Activated naive CD8-positive, alpha-beta T cell treated with anti-CD3 and anti-CD28 coated beads, Interleukin-2, amount 10 ng/mL, durations not matched to agents 7 days and 5 days (primary cell): ENCODE measurements at regions not wholly inside any gene's neighbourhood (a gene's known extent, or its start where the extent isn't known, plus 50 kb on each side); places are given as distances from the start of the nearest gene placed in this dataset.

Source experiments
- ATAC-seq: fragments of 150-1000 bp; cut with Tn5 transposase; one replicate; pipeline ENCODE4 v1.10.0; 2021; ENCODE audit warnings: low read depth, moderate library complexity
- POLR2A ChIA-PET: fragments of 350-600 bp; sonication (Branson Sonifier 250); formaldehyde crosslinking; loops from one replicate; lab custom pipeline; 2021; ENCODE audit warnings: antibody characterized with exemption; lab: Charles Lee
- DNase-seq: peaks from one replicate; pipeline ENCODE4 v3.0.0; 2021
- H3K27ac Mint-ChIP-seq: one replicate; pipeline ENCODE4 v1.8.0; 2022; ENCODE audit warnings: mild to moderate bottlenecking, mixed read lengths
- H3K27me3 Mint-ChIP-seq: one replicate; pipeline ENCODE4 v1.8.0; 2022; ENCODE audit warnings: mild to moderate bottlenecking, moderate library complexity, mixed read lengths
- H3K36me3 Mint-ChIP-seq: one replicate; pipeline ENCODE4 v1.8.0; 2021; ENCODE audit warnings: mild to moderate bottlenecking, mixed read lengths
- H3K4me1 Mint-ChIP-seq: one replicate; pipeline ENCODE4 v1.8.0; 2021; ENCODE audit warnings: mixed read lengths
- H3K4me3 Mint-ChIP-seq: one replicate; pipeline ENCODE4 v1.8.0; 2022; ENCODE audit warnings: mild to moderate bottlenecking, moderate library complexity, mixed read lengths
- H3K9me3 Mint-ChIP-seq: one replicate; pipeline ENCODE4 v1.8.0; 2021; ENCODE audit warnings: mixed read lengths

DNA sequence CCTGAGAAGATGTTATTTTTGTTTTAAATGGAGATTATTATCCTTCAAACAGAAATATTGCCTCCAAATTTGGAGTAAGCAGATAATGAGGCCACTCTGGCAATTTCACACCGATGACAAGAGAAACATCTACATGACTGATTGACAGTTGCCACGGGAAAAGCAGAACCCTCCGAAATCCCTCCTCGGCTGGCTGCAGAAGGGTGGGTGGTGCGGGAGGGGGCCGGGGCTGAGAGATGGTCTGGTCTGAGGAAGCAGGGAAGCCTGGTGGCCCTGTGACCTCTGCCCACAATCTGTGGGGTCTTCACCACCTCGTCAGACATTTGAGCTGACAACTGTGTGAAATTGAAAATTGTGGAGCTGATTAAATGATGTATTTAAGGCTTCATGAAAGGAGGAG, 503.2 kb downstream of the MN1 start:
- H3K27me3 Mint-ChIP-seq: peaks cover 10% of the 10 kb centered on the region

DNA sequence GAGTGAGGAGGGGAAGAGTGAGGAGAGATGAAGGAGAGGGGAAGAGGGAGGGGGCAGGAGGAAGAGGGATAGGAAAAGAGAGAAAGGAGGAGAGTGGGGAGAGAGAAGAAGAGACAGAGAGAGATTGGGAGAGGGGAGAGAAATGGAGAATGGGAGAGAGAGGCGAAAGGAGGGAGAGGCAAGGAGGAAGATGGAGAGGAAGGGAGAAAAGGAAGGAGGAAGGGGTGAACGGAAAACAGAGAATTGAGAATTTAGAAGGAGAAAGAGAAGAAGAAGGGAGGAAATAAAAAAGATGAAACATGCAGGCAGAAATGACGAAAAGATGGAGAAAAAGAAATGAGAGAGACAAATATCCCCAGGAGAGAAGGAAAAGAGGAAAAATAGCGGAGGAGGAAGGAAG, 502.8 kb downstream of the MN1 start:
- H3K27me3 Mint-ChIP-seq: peaks cover 10% of the 10 kb centered on the region
- POLR2A ChIA-PET: no interaction called here
- H3K4me1 Mint-ChIP-seq: no peaks in the 10 kb centered on the region
- no peak for DNase-seq
- H3K27ac Mint-ChIP-seq: no peak overlapping the region
- no peak overlapping the region for H3K4me3 Mint-ChIP-seq
- no peaks in the 10 kb centered on the region for H3K9me3 Mint-ChIP-seq
- ATAC-seq: no peak
- H3K36me3 Mint-ChIP-seq: no peaks in the 10 kb centered on the region

More for the DNA sequence above, 503.2 kb downstream of the MN1 start:
- no peak overlapping the region for H3K4me3 Mint-ChIP-seq
- H3K36me3 Mint-ChIP-seq: no peaks in the 10 kb centered on the region
- H3K27ac Mint-ChIP-seq: no peak overlapping the region
- H3K4me1 Mint-ChIP-seq: no peaks in the 10 kb centered on the region
- POLR2A ChIA-PET: no interaction called here
- no peaks in the 10 kb centered on the region for H3K9me3 Mint-ChIP-seq
- DNase-seq (no peak), ATAC-seq (no peak)

DNA sequence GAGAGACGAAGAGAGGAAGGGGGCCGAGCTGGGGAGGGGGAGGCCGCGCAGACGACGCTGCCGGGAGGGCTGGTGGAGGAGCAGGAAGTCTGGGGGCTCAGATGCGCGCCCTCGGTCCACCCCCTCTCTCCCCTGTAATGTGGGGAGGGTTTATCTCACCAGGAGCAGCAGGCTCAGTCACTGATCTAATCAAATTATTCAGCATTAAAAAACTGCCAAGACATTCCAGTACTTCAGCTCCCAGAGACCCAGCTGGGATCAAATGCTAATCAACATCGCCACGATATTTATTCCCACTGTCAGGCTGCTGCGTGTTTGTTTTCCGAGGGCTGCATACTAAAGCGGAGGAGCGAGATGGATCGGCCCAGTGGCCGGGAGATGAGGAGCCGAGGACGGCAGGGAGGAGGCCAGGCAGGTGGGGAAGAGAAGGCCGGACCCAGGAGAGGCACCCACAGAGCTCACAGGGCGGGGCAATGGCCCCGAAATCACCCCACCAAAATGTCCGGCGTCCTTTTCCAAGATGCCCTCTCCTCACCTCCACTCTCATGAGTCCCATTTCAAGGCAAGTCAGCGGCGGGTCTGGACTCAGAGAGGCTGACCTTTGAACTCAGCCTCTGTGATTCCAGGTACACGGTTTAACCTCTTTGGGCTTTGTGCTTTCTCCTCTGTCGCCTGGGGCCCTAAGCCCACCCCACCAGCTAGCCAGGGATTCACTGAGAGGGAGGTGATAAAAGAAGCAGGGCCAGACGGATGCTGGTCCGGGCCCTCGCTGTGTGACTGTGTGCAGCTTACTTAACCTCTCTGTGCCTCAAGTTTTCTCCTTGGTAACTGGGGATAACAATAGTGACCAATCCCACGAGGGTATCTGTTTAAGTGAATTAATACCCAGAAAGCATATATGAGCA, 502.1 kb downstream of the MN1 start:
- no peak overlapping the region for H3K4me3 Mint-ChIP-seq
- H3K27ac Mint-ChIP-seq: no peak overlapping the region
- no peaks in the 10 kb centered on the region for H3K9me3 Mint-ChIP-seq
- H3K4me1 Mint-ChIP-seq: no peaks in the 10 kb centered on the region
- peaks cover 10% of the 10 kb centered on the region for H3K27me3 Mint-ChIP-seq
- H3K36me3 Mint-ChIP-seq: no peaks in the 10 kb centered on the region
- ATAC-seq (no peak), DNase-seq (no peak)
- POLR2A ChIA-PET: no interaction called here

DNA sequence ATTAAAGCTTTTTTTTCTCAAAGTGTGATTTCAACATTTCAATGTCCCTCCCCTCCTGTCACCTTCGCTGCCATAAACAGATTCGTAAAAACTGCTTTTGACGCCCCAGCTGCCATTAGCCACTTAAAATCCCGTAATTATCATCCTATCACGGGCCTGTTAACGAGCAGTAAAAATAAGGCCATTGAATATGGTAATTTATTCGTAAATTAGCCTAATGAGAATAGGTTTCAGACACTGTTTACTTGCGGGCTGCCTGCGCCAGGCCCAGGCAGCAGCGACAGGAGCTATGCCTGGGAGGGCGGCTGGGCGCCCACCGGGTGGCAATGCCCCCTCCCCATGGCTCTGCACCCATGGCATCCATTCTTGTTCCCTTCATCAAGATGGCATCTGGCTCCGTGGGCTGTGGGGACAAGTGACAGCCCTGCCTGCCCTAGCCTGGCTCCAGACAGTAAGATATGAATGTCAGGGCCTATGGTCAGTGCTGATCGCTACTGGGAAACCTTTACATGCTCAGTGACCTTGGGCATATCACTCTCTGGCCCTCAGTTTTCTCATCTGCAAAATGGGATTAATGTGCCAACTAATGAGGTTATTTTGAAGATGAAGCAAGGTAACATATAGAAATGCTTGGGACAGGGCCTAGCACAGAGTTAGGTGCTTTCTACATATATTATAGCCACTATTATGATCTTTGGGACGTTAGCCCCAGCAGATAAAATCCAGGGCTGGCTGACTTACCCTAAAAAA, 500.8 kb downstream of the MN1 start:
- no peaks in the 10 kb centered on the region for H3K36me3 Mint-ChIP-seq
- no peak overlapping the region for H3K4me3 Mint-ChIP-seq
- no peak for DNase-seq
- no peaks in the 10 kb centered on the region for H3K9me3 Mint-ChIP-seq
- H3K4me1 Mint-ChIP-seq: no peaks in the 10 kb centered on the region
- H3K27ac Mint-ChIP-seq: no peak overlapping the region
- POLR2A ChIA-PET: no interaction called here
- no peak for ATAC-seq
- H3K27me3 Mint-ChIP-seq: peaks cover 10% of the 10 kb centered on the region

DNA sequence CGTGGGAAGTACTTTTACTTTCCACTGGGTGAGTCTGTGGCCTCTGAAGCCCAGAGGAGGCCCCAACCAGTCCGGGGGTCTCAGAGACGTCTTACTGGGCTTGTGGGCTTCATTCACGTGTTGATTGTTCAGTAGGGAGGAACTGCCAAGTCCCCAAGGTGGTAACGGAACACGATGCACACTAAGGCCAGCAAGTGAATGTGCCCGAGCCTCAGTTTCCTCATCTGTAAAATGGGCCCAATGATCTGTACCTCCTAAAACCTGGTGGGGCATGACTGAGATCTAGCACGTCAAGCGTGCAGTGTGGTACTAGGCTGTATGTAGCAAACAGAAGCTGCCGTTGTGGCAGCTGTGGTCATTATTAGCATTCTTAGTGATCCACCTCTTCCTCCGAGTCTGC, 499.1 kb downstream of the MN1 start:
- Mint-ChIP-seq H3K27ac (no peak overlapping the region), H3K36me3 (no peaks in the 10 kb centered on the region), H3K9me3 (peaks cover 3% of the 10 kb centered on the region), H3K4me1 (peaks cover 3% of the 10 kb centered on the region), H3K4me3 (no peak overlapping the region), H3K27me3 (peaks cover 10% of the 10 kb centered on the region)
- DNase-seq (no peak), ATAC-seq (no peak)
- POLR2A ChIA-PET: no interaction called here

DNA sequence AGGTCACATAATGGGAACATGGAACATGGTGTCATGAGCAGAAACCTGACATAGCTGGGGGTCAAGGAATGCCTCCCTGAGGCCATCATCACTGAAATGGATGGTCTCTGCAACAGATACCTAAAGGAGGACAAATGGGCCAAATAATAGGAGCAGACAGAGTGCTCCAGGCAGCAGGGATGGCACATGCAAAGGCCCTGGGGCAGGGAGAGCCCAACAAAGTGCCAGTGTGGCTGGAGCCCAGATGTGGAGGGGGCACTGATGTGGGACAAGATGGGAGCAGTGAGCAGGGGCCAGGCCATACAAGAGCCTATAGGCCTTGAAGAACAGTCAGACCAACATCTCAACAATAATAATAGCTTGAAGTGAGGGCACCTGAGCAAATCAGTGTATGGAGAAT, 497.8 kb downstream of the MN1 start:
- peaks cover 3% of the 10 kb centered on the region for H3K27me3 Mint-ChIP-seq
- H3K36me3 Mint-ChIP-seq: no peaks in the 10 kb centered on the region
- no peak overlapping the region for H3K4me3 Mint-ChIP-seq
- H3K4me1 Mint-ChIP-seq: peaks cover 5% of the 10 kb centered on the region
- peaks cover 6% of the 10 kb centered on the region for H3K9me3 Mint-ChIP-seq
- no peak overlapping the region for H3K27ac Mint-ChIP-seq
- ATAC-seq (no peak), DNase-seq (no peak)
- POLR2A ChIA-PET: no interaction called here

DNA sequence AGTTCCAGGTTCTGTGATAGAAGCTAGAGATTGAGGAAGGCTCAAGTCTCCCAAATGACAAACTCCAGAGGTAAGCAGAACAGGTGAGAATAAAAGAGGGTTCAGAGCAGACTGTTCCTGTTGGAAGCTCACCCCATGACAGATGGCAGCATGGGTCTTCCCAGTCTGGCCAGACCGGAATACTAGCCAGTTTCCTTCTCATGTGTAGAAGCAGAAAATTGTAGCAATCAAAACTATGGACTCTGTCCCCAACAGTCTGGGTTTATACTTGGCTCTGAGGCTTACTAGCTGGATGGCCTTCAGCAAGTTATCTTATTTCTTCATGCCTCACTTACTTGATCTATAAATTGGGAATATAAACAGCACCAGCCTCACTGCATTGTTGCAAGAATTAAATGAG, 494.8 kb downstream of the MN1 start:
- H3K36me3 Mint-ChIP-seq: no peaks in the 10 kb centered on the region
- no peak for DNase-seq
- H3K27ac Mint-ChIP-seq: no peak overlapping the region
- POLR2A ChIA-PET: no interaction called here
- no peak for ATAC-seq
- no peak overlapping the region for H3K4me3 Mint-ChIP-seq
- H3K9me3 Mint-ChIP-seq: peaks cover 8% of the 10 kb centered on the region
- H3K27me3 Mint-ChIP-seq: no peaks in the 10 kb centered on the region
- H3K4me1 Mint-ChIP-seq: peaks cover 5% of the 10 kb centered on the region

DNA sequence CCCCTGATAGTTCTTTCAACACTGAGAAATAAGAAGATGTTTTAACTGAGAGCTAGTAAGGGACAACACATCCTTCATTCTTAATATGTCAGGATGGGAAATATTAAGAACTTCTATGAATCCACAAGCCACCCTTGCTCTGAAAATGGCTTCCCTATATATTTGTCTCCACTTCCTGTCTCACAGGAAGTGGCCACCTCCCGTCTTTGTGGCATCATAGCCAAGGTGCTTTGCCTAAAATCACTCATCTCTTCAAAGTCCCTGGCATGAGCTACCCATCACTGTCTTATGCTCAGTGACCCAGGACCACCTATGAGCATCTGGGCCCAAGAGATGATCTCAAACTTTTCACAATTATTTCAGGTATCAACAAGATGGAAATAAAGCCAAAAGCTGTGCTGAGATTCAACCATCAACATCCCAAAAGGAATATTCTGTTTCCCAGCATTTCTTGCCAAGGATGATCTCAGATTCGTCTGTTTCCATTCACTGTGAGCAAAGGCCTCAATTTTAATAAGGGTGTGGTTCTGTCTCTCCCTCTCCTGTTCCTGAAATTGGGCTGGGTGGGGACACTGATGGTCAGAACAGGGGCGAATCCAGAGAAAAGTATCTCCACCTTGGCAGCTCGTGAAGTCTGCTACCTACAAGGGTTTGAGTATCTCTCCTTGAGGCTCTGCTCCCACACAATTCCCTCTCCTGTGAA, 493.9 kb downstream of the MN1 start:
- H3K4me3 Mint-ChIP-seq: no peak overlapping the region
- no peaks in the 10 kb centered on the region for H3K27me3 Mint-ChIP-seq

DNA sequence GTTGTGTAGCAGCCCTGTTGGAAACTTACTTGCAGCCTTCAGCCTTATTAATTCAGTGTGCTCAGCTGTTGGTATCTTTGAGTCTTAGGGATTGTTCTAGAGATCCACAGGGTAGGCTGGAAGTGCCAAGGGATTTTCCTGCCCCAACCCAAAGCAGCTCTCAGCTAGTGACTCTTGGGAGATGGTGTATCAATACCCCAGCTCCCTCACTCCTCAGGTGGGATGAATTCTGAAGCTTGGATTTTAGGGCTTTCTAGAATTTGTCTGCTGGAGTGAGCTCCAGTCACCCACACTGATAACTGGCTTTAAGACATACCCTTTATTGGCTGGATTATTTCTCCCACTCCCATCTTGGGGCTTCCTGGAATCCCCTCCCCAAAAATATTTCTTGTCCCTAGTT, 493.0 kb downstream of the MN1 start:
- Mint-ChIP-seq H3K27ac (no peak overlapping the region), H3K4me1 (peaks cover 5% of the 10 kb centered on the region), H3K9me3 (peaks cover 8% of the 10 kb centered on the region), H3K36me3 (no peaks in the 10 kb centered on the region), H3K4me3 (no peak overlapping the region), H3K27me3 (no peaks in the 10 kb centered on the region)
- POLR2A ChIA-PET: no interaction called here
- no peak for ATAC-seq
- DNase-seq: no peak

More for the DNA sequence above, 493.9 kb downstream of the MN1 start:
- DNase-seq (no peak), ATAC-seq (no peak)
- POLR2A ChIA-PET: no interaction called here
- H3K4me1 Mint-ChIP-seq: peaks cover 5% of the 10 kb centered on the region
- H3K36me3 Mint-ChIP-seq: no peaks in the 10 kb centered on the region
- H3K27ac Mint-ChIP-seq: no peak overlapping the region
- peaks cover 8% of the 10 kb centered on the region for H3K9me3 Mint-ChIP-seq

DNA sequence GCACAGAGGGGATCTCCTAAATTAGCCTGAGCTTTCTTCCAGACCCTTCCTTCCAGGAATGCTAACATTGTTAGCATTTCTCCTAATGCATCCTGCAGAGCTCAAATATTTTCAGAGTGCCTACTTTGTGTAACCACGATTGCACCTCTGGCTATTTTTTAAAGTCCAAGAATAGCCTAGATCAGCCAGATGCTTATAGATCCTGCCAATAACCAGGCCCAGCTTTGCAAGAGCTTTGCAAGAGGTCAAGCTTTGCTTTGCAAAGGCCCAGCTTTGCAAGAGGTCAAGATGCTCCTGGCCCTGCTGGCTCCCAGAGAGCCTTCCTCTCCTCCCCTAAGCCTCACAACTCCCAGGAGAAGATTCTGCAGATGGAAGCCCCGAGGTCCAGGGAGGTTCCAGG, 491.9 kb downstream of the MN1 start:
- H3K4me1 Mint-ChIP-seq: peaks cover 5% of the 10 kb centered on the region
- DNase-seq (no peak), ATAC-seq (no peak)
- H3K36me3 Mint-ChIP-seq: no peaks in the 10 kb centered on the region
- H3K27ac Mint-ChIP-seq: no peak overlapping the region
- no peak overlapping the region for H3K4me3 Mint-ChIP-seq
- no peaks in the 10 kb centered on the region for H3K27me3 Mint-ChIP-seq
- POLR2A ChIA-PET: no interaction called here
- H3K9me3 Mint-ChIP-seq: peaks cover 8% of the 10 kb centered on the region

DNA sequence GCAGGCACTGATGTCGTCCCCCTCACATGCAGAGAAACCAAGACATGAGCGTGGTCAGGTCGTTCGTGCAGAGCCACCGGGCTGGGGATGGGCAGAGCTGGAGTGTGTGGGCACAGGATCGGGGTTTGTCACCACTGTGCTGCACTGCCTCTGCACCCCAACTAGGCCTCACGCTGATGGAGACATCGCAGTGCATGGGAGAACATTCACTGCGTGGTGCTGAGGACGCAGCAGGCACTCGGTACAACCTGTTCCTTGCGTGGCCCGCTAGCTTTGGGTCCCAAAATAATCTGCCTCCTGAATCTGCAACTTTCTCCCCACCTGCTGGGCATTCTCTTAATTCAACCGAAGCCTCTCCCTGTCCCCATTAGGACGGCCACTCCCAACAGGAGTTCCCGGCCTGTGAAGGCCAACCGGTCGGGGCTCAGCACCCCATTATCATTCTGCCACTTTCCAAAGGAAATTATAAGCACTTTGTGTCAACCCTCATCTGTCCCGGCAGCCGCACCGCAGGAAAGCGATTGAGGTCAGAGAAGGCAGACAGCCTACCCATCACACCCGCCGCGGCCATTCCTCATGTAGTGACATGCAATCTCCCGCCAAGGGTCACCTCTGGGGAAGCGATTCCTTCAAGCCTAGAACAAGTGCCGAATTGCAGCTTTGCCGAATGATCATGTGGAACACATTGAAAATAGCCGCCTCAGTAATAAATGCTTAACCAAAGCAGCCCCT, 490.4 kb downstream of the MN1 start:
- Mint-ChIP-seq H3K9me3 (peaks cover 9% of the 10 kb centered on the region), H3K4me3 (no peak overlapping the region), H3K36me3 (no peaks in the 10 kb centered on the region), H3K27ac (no peak overlapping the region), H3K27me3 (no peaks in the 10 kb centered on the region), H3K4me1 (peaks cover 5% of the 10 kb centered on the region)
- no peak for ATAC-seq
- DNase-seq: no peak
- POLR2A ChIA-PET: no interaction called here

DNA sequence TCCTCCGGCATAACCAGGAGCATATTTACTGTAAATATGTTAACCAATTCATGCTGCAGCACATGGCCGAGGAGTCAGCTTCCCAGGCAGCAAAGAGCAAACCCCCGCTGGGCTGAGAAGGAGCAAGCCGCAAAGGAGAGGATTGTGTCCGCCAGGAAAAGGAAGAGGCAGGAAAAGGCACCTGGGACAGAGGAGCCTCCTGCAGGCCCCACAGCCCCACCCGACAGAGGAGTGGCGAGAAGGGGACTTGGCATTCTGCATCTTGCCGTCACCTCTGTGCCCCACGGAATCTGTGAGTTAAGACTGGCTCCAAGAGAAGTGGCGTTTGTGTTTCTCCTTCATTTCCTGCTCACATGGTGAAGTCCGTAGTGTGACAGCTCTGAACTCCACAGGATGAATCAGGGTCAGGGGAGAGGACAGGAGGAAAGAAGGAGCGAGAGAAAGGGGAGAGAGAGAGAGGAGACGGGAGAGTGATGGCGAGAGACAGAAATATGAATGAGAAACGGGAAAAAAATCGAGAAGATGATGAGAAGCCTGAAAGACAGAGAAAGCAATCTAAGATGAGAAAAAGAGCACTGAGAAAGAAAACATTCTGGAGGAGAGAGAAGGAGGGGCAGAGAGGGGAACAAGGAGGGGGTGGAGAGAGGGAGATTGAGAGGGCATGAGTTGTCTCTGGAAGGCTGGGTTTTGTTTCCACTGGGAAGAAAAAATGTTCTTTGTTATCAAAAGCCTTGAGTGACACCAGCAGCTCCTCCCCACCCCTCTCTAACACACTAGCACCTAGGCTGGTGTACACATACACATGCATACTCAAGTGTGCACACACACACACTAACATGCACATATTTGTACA, 489.6 kb downstream of the MN1 start:
- peaks cover 9% of the 10 kb centered on the region for H3K9me3 Mint-ChIP-seq
- H3K4me1 Mint-ChIP-seq: peaks cover 5% of the 10 kb centered on the region
- no peak for DNase-seq
- no peaks in the 10 kb centered on the region for H3K36me3 Mint-ChIP-seq
- no peak overlapping the region for H3K4me3 Mint-ChIP-seq
- no peaks in the 10 kb centered on the region for H3K27me3 Mint-ChIP-seq
- no peak for ATAC-seq
- POLR2A ChIA-PET: no interaction called here
- H3K27ac Mint-ChIP-seq: no peak overlapping the region
